ENCODE measurements at regions not wholly inside any gene's neighbourhood (a gene's known extent, or its start where the extent isn't known, plus 50 kb on each side); places are given as distances from the start of the nearest gene placed in this dataset.
A peak's percentile ranks its signal among the peaks of the same experiment; 100 is the strongest.

DNA sequence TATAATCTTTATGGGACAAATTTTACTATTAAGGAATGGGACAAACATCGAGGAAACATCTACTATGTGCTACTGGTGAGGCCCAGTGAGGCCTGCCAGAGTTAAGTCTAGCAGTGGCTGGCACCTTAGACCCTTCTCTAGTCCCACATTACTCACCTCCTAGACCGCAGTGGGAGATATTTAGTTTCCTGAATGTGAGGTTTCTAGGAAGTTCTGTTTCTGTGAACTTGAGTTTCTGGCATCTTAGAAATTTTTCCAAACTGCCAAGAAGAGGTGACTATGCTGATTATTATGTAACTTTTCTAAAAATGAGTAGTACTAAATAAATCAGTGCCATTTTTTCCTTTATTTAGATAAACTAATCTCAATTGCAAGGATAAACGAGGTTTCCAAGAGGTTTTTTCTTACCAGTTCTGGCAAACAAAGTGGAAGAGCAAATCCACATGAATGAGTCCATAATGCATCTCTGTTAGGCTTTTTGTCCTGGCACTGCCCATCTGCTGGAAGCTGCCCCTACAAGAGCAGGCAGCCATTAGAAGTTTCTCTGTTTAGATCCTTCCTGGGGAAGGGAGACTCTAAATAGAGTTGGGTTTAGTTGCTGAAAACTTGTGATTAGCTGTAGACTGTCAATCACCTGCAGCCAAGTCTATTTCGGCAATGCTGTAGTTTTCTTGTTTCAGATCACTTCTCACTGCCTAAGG is 348.7 kb downstream of the MAN2A1 start:
- no peak for DNase-seq

DNA sequence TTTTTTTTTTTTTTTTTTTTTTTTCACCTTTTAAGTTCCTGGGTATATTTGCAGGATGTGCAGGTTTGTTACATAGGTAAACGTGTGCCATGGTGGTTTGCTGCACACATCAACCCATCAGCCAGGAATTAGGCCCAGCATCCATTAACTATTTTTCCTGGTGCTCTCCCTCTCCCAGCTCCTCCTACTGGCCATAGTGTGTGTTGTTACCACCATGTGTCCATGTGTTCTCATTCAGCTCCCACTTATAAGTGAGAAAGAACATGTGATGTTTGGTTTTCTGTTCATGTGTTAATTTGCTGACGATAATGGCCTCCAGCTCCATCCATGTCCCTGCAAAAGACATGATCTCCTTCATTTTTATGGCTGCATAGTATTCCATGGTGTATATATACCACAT is 350.5 kb downstream of the MAN2A1 start:
- no peak for DNase-seq

- no peak for DNase-seq
Observed at GRCh38 chr5:110043025-110043424, 353.3 kb downstream of the MAN2A1 start.

DNA sequence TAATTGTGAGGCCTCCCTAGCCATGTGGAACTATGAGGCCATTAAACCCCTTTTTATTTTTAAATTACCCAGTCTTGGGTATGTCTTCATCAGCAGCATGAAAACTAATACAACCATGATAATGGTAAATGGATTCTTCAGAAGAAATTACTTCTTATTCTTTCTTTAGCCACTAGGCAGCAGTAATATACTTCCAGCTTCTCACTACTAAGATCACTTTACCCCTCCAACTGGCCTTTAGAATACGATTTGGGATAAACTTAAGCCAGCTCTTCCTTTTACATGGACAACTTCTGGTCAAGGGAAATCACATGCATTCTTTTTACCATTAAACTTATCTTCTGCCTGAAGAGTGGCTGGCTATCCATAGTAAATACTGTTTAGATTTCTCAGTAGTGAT is 355.4 kb downstream of the MAN2A1 start:
- no peak for DNase-seq

- DNase-seq, result no peak
Observed at GRCh38 chr5:110048491-110048890, 358.8 kb downstream of the MAN2A1 start.

- no peak for DNase-seq
Observed at GRCh38 chr5:110049816-110050215, 360.1 kb downstream of the MAN2A1 start.

DNA sequence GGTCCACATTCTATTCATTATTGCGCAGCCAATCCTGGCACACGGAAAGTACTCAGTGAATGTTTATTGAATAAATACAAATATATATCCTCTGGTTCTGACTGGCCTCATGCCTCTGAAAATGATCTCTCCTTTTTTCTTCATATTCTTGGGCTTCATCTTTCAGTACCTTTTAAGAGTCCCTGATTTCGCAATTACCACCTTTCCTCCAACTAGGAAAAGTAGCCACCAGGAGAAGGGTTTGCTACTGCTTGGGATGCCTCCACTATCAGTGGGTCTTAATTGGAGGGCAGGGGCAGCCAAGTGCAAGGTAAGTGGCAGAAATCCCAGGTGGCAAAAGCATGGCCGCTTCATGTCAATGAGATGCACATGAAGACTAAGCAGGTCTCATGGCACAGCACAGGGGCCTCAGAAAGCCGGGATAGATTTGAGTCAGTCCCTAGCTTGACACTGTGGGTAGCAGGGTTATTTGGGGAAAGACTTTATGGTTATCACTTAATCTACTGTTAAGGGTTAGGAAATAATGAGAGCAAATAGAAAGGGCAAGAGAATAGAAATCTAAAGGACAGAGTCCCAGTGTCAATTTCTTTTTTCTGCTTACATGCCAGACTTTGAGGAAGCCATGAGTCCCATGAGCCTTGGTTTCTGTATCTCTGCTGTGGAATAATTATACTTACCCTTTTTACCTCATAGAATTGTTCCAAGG is 361.1 kb downstream of the MAN2A1 start:
- DNase-seq, result no peak

GRCh38 chr5:110053205-110053604 is 363.5 kb downstream of the MAN2A1 start:
- no peak for DNase-seq

DNA sequence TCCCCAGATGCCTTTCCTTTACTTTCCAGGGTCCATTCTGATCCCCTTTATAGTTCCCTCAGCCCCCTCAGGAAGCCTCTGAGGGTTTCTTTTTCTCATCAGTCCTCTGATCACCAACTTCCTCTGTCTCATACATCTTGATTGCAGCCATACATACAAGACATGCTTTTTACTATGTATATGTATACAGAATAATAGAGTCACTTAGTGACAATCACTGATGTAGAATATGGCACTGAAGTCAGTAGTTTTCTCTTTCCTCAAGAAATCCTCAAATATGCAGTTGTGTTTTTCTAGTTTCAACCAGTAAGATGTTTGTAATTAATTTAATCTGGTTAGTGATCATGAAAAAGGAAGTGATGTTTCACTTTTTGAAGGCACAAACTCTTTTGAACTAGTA is 364.1 kb downstream of the MAN2A1 start:
- peak; percentile 5 for DNase-seq

DNA sequence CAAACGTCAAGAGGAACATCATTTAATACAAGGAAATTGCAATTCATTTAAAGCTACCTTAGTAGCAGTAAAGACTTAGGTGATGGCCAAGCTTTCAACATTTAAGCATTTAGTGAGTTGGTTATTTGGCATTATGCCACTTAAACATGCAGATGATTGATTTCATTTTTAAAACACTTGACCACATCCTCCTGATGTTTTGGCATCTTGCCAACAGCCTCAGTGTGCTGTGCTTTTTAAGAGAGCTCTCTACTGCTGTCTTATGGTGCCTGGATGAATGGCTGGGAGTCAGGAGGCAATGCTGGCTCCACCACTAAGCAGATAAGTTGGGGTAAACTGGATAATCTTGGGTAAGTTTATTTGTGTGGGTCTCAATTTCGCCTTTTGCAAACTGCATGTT is 364.5 kb downstream of the MAN2A1 start:
- peak; percentile 79 for DNase-seq

GRCh38 chr5:110055302-110055701 is 365.6 kb downstream of the MAN2A1 start:
- DNase-seq, result no peak

DNA sequence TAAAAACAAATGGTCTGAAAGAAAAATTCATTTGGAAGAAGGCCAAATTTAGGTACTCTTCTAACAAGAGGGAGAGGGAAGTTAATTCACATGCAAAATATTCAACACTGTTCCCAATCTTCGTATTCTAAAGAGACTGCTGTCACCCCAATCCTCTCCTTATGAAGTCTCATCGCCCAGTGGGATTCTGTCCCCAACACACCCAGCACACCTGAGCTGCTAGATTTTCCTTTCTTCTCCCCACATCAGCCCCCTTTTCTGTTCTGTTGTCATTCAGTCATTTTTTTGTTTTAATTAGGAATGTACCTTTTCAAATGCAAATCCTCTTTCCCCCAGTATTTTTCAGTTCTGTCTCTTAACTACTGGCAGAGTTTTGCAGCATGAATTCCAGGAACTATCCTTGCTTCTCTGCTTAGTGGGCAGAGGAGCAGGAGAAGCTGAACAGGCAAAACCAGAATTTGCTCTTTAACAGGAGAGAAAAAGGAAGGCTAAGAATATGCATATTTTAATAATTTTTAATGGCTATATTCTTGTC is 366.9 kb downstream of the MAN2A1 start:
- no peak for DNase-seq

DNA sequence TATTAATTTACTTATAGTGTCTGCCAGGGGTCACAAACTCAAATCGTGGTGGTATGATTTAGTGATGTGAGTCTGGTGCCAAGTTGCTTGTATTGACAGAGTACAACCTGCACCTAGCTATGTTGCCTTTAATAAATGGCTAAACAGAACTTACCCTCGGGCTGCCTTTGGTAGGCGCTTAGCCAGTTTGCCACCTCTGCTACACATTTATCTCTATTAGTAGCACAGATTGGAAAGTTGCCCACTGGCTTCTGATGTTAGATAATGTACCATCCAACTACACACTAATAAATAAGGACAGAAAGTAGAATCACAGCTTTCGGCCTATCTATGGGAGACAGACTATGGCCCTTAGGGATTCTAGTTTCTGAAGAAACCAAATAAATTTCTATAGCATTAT is 368.4 kb downstream of the MAN2A1 start:
- DNase-seq, result no peak

GRCh38 chr5:110062246-110062645 is 372.5 kb downstream of the MAN2A1 start:
- no peak for DNase-seq

DNA sequence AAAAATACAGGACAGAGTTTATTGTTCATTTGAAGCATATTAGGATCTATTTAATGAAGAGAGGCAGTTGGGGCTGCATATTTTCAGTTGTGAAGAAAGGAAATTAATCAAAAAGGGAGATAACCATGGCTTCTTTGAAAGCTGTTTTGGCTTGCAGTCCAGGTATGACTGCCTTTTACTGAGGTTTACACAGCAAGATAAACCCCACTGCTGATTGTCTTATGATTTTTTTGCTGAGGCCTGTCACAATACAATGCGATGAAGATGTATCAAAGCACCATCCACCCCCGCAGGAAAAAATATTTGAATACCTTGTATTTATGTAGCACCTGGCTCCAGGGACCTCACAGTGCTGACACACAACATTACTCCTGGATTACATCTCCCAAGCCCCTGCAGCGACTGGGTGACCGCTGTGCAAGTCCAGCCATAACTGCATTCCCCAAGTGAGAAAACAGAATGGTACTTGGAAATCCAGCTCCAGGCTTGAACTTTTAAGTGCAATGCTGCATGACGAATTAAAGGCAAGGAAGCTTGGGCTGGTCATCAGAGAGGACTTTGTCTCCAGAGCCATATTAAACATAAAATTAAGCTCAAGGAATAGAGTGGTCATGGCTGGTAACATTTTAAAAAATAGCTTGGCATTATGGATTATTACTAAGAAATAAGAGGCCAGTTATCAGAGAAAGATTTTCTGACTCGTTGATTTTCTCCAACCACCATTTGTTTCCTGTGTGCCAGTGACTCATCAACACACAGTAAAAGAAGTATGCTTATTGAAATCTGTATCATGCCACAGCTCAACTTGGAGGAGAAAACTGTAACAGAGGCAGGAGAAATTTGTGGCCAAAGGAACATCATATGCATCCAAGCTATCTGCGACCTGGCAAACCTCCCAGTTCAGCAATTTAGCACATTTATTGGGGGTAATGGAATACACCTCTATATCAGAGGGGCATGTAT is 374.2 kb downstream of the MAN2A1 start:
- peak; percentile 33 for DNase-seq

- DNase-seq, result no peak
Observed at GRCh38 chr5:110064603-110065268, 375.0 kb downstream of the MAN2A1 start.

GRCh38 chr5:110070836-110071235 is 381.1 kb downstream of the MAN2A1 start:
- DNase-seq, result no peak

DNA sequence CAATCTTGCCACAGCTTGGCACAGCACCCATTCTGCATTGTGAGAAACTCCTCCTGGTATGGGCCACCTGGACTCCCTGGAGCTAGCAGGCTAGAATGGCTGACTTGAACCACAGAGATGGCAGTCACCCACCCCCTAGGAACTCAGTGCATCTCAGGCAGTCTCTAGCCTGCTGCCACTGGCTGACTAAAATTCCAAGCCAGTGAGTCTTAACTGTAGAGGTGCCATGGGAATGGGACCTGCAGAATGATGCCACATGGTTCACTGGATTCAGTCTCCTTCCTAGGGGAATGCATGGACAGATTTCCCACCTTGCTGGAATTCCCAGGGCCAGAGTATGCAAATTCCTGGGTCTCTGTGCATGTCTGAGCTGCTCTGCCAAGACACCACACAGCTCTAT is 382.9 kb downstream of the MAN2A1 start:
- DNase-seq, result no peak

GRCh38 chr5:110073534-110073933 is 383.8 kb downstream of the MAN2A1 start:
- no peak for DNase-seq

- DNase-seq, result no peak
Observed at GRCh38 chr5:110075656-110076055, 385.9 kb downstream of the MAN2A1 start.

DNA sequence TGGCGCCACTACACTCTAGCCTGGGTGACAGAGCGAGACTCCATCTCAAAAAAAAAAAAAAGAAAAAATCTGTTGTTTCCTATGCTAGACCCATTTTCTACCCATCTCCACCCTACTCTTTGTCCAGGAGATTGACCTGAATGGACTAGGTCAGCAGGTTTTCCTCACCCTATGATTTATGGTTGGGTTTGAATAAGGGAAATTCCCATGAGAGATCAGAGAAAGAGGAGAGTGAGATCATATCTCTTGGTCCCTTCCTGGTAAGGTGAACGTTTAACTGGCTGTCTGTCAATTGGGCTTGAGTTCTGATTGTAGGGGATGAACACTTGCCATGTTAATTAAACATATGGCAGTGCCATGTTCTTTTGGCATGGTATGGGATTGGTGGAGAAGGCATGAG is 387.4 kb downstream of the MAN2A1 start:
- DNase-seq, result no peak

DNA sequence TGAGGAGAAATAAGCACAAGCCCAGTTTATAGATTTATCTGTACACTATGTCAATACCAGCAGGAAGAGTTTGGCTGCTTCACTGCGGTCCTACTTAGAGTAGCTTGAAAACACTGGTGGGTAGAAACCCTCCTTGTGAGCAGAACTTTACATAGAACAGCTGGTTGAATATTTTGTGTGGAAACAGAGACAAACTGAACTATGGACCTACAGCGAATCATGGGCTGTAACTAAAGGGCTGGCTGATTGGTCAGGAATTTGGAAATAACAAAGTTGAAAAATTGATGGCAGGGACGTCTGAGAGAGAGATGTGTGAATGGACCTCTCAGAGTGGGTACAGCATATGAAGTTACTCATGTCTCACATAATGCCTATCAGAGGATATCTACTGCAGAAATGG is 392.5 kb downstream of the MAN2A1 start:
- DNase-seq, result no peak

GRCh38 chr5:110082863-110083262 is 393.1 kb downstream of the MAN2A1 start:
- DNase-seq, result no peak

Measured in activated CD4-positive, alpha-beta T cell treated with anti-CD3 and anti-CD28 coated beads, Interleukin-2, Interleukin-6, amounts not matched to agents 100 ng/mL and 50 ng/mL, durations not matched to agents 16 hours and 8 hours (primary cell).